GM13977 (cell line): ENCODE measurements at regions not wholly inside any gene's neighbourhood (a gene's known extent, or its start where the extent isn't known, plus 50 kb on each side); places are given as distances from the start of the nearest gene placed in this dataset.

Source experiments
- DNase-seq: peaks from one replicate; pipeline ENCODE4 v3.0.0; 2012; ENCODE audit warnings: low spot score
- in situ Hi-C: fragments of 300-500 bp; cut with MboI; formaldehyde crosslinking; loops from one replicate; pipeline ENCODE4 v1.12.0; 2022; ENCODE audit warnings: low sequenced_read_pairs, low pct_unique_long_range_greater_than_20kb, mixed read lengths, inconsistent platforms; ENCODE audit not compliant: unreplicated experiment
- TF ChIP-seq, protein P1 (sequence below): IDR thresholded peaks from 2 replicates; pipeline ENCODE4 v1.5.1; 2012; ENCODE audit warnings: mild to moderate bottlenecking, control low read depth; ENCODE audit not compliant: insufficient read depth; ENCODE audit errors: extremely low read depth, missing control alignments

- TF ChIP-seq, protein P1, sequence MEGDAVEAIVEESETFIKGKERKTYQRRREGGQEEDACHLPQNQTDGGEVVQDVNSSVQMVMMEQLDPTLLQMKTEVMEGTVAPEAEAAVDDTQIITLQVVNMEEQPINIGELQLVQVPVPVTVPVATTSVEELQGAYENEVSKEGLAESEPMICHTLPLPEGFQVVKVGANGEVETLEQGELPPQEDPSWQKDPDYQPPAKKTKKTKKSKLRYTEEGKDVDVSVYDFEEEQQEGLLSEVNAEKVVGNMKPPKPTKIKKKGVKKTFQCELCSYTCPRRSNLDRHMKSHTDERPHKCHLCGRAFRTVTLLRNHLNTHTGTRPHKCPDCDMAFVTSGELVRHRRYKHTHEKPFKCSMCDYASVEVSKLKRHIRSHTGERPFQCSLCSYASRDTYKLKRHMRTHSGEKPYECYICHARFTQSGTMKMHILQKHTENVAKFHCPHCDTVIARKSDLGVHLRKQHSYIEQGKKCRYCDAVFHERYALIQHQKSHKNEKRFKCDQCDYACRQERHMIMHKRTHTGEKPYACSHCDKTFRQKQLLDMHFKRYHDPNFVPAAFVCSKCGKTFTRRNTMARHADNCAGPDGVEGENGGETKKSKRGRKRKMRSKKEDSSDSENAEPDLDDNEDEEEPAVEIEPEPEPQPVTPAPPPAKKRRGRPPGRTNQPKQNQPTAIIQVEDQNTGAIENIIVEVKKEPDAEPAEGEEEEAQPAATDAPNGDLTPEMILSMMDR = no peak
- no peak for DNase-seq
- in situ Hi-C loops = no loop called here
Measured at GRCh38 chr3:137463131-137463530, 301.0 kb upstream of the SOX14 start.

DNA sequence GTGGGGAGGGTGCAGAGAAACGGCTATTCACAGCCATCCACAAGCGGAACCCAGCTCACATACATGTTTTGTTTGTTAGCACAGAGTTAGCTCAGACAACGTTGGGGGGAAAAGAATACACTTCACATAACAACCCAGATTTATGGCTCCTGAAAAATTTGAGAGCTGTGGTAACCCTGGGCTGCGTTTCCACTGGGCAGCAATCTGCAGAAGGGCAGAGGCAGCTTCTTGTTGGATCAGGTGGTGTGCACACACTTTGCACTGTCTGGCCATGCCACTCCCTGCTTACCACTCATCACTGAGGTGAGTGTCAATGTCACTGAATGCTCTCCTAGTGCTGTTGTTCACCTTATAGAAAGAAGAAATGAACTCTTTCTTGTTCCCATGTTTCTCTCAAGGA is 299.8 kb upstream of the SOX14 start:
- TF ChIP-seq, protein P1 = no peak
- no peak for DNase-seq
- in situ Hi-C loops = no loop called here

DNA sequence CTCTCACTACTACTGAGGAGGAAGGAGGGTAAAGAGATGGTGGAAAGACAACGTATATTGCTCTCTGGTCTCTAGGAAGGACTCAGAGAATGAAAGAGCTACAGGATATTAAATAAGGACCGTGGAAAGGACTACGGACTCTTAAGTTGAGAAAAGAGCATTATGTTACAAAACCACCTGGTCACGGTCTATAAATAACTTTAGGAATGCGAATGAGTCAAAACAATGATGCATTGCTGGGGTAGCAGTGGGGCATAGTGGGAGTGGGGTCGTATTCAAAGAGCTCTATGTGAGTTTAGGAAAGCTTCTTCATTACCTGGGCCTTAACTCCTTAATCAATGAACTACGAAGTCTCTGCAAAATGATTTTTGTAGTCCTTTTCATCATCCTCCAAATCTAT is 295.7 kb upstream of the SOX14 start:
- in situ Hi-C loops = no loop called here
- TF ChIP-seq, protein P1 = no peak
- no peak for DNase-seq

DNA sequence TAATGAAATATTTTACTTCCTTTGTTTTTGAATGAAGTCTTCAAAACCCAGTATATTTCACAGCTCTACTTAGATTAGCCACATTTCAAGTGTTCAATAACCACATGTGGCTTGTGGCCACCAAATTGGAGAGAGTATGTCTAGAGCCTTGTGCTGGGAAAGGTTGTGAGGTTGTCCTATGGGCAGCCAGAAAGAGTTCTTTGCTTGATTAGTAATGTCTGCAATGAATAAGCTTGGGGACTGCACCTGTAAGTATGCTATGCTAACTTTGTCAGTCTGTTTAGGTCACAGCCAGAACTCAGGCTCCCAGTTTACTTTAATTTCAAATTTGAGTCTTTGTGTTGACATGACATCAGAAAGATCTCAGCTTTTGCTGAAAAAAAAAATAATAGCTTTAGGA is 294.9 kb upstream of the SOX14 start:
- TF ChIP-seq, protein P1 = no peak
- DNase-seq = no peak
- in situ Hi-C loops = no loop called here

- no peak for DNase-seq
- TF ChIP-seq, protein P1 = no peak
- in situ Hi-C loops = no loop called here
Measured at GRCh38 chr3:137471130-137471529, 293.0 kb upstream of the SOX14 start.

DNA sequence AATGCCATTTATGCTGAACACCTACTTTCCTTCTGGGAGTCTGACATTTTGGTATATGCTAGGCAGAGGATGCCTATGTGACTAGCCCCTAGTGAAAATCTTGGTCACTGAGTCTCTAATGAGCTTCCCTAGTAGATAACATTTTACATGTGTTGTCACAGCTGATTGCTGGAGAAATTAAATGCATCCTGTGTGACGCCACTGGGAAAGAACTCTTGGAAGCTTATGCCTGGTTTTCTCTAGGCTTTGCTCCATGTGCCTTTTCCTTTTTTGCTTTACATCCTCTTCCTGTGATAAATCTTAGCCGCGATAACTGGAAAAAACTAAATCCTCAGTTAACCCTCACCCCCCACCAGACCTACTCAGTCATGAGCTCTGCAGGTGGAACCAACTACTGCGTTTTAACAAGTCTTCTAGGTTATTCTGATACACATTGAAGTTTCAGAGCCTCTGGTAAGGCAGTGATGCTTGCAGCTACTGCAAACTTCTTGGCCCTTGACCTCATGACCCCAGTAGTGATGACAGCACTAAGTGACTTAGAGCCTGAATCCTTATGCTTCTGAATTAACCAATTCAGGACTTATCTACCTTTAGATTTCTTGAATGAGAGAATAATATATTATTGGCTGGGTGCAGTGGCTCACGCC is 292.4 kb upstream of the SOX14 start:
- DNase-seq = no peak
- TF ChIP-seq, protein P1 = no peak
- in situ Hi-C loops = no loop called here
